ENCODE measurements at regions not wholly inside any gene's neighbourhood (a gene's known extent, or its start where the extent isn't known, plus 50 kb on each side); places are given as distances from the start of the nearest gene placed in this dataset.

- TF ChIP-seq POLR2AphosphoS5 (IDR thresholded peaks at IDR 0.05) (no peak), CTCF (IDR thresholded peaks at IDR 0.05) (no peak)
Measured at GRCh38 chr14:36059531-36059930, 117.0 kb downstream of the PTCSC3 start.

All from gastroesophageal sphincter (tissue), 3 donors.